ENCODE measurements at regions not wholly inside any gene's neighbourhood (a gene's known extent, or its start where the extent isn't known, plus 50 kb on each side); places are given as distances from the start of the nearest gene placed in this dataset.

- ChIA-PET CTCF (no interaction called here), POLR2A (no interaction called here), RAD21 (ENCODE audit: low non-redundant PET in 1 of 2, low total read pairs in 2 of 2, uncharacterized antibody in 2 of 2, unreplicated experiment in 2 of 2) (no interaction called here)
- intact Hi-C loops (cut with micrococcal nuclease) = no loop called here
- DNase-seq (ENCODE audit: low read depth, low spot score) (no peak), ATAC-seq (no peak)
- no peaks in the 10 kb centered on the region for H3K36me3 ChIP-seq (ENCODE audit: control insufficient read depth in 1 of 2, insufficient read depth in 2 of 2, low read length in 2 of 2)
- no peak overlapping the region for H3K27ac ChIP-seq (ENCODE audit: low read depth, low read length)
- TF ChIP-seq CBX3 (IDR thresholded peaks at IDR 0.05; ENCODE audit: low read depth) (no peak), EZH2 (IDR thresholded peaks at IDR 0.05) (no peak), CTCF (IDR thresholded peaks at IDR 0.05 in 2 of 3, conservative IDR thresholded peaks at IDR 0.05 in 1 of 3; ENCODE audit: borderline replicate concordance in 1 of 3, insufficient read depth in 1 of 3, low read depth in 2 of 3, low read length in 2 of 3) (no peak), MAX (IDR thresholded peaks at IDR 0.05) (no peak), ZBTB33 (IDR thresholded peaks at IDR 0.05; ENCODE audit: extremely low read depth, insufficient replicate concordance, low read length) (no peak), POLR2AphosphoS5 (IDR thresholded peaks at IDR 0.05; ENCODE audit: low read depth, low read length) (no peak), ELF1 (IDR thresholded peaks at IDR 0.05; ENCODE audit: borderline replicate concordance, low read depth) (no peak), JUND (IDR thresholded peaks at IDR 0.05) (no peak), RAD21 (IDR thresholded peaks at IDR 0.05; ENCODE audit: low read depth) (no peak), ZNF274 (IDR thresholded peaks at IDR 0.05; ENCODE audit: low read depth, low read length) (no peak), POLR2A (IDR thresholded peaks at IDR 0.05; ENCODE audit: borderline replicate concordance, extremely low read depth, insufficient read depth, insufficient read length) (no peak), REST (IDR thresholded peaks at IDR 0.05; ENCODE audit: low read depth) (no peak), CEBPB (IDR thresholded peaks at IDR 0.05; ENCODE audit: low read depth) (no peak), SP1 (IDR thresholded peaks at IDR 0.05; ENCODE audit: low read depth) (no peak)
- H3K79me2 ChIP-seq (ENCODE audit: insufficient read depth, low read length) = no peaks in the 10 kb centered on the region
- H2AFZ ChIP-seq (ENCODE audit: low read depth, low read length, poor library complexity, severe bottlenecking) = no peak overlapping the region
- no peak overlapping the region for H3K4me2 ChIP-seq (ENCODE audit: low read length)
- H4K20me1 ChIP-seq (ENCODE audit: insufficient read depth) = no peaks in the 10 kb centered on the region
- no TSS peak for BruUV-seq (replicated peaks)
- no peak overlapping the region for H3K4me3 ChIP-seq (replicated peaks in 1 of 2; ENCODE audit: low read depth in 1 of 2, low read length in 2 of 2)
- H3K9ac ChIP-seq (ENCODE audit: low read length) = no peak overlapping the region
- no peaks in the 10 kb centered on the region for H3K9me2 ChIP-seq (ENCODE audit: insufficient read depth)
- H3K4me1 ChIP-seq (ENCODE audit: control insufficient read depth in 1 of 2, insufficient read depth in 2 of 2, low read length in 2 of 2) = no peaks in the 10 kb centered on the region
- H3K27me3 ChIP-seq (ENCODE audit: insufficient read depth, low read length) = no peaks in the 10 kb centered on the region
- H3K9me3 ChIP-seq (ENCODE audit: control insufficient read depth in 1 of 2, insufficient read depth in 1 of 2, low read depth in 1 of 2, low read length in 2 of 2) = no peaks in the 10 kb centered on the region
These were observed 129.7 kb upstream of the AHI1 start for GRCh38 chr6:135627092-135627715.
